IPS-20b (cell line): ENCODE measurements at regions not wholly inside any gene's neighbourhood (a gene's known extent, or its start where the extent isn't known, plus 50 kb on each side); places are given as distances from the start of the nearest gene placed in this dataset.
"Not testable (repeated sequence)": the region's sequence is repeated elsewhere in the genome, so short reads cannot be mapped to it uniquely, and the experiment has no call there.

Experiments used
- H3K27ac ChIP-seq: one replicate; pipeline ENCODE4 v1.5.1; 2013; ENCODE audit warnings: low read length
- H3K27me3 ChIP-seq: 2 replicates; pipeline ENCODE4 v1.6.1; 2013; ENCODE audit warnings: mild to moderate bottlenecking, low read length, inconsistent platforms; ENCODE audit not compliant: insufficient read depth
- H3K36me3 ChIP-seq: 2 replicates; pipeline ENCODE4 v1.6.1; 2013; ENCODE audit warnings: low read depth, mild to moderate bottlenecking, inconsistent platforms, low read length, moderate library complexity; ENCODE audit not compliant: insufficient read depth
- H3K4me1 ChIP-seq: 2 replicates; pipeline ENCODE4 v1.6.1; 2013; ENCODE audit warnings: mild to moderate bottlenecking, control low read depth, inconsistent platforms, low read length, moderate library complexity; ENCODE audit not compliant: insufficient read depth
- H3K4me3 ChIP-seq: 2 replicates; pipeline ENCODE4 v1.5.1; 2013; ENCODE audit warnings: mild to moderate bottlenecking, low read length, inconsistent platforms
- H3K9ac ChIP-seq: 2 replicates; pipeline ENCODE4 v1.6.1; 2013; ENCODE audit warnings: low read depth, mild to moderate bottlenecking, inconsistent platforms, low read length, moderate library complexity
- H3K9me3 ChIP-seq: 2 replicates; pipeline ENCODE4 v1.6.1; 2013; ENCODE audit warnings: mild to moderate bottlenecking, low read depth, low read length, inconsistent platforms; ENCODE audit not compliant: insufficient read depth

- no peaks in the 10 kb centered on the region for H3K9me3 ChIP-seq
- H3K4me1 ChIP-seq: no peaks in the 10 kb centered on the region
- H3K4me3 ChIP-seq: no peak overlapping the region
- no peaks in the 10 kb centered on the region for H3K36me3 ChIP-seq
- no peak overlapping the region for H3K27ac ChIP-seq
- H3K9ac ChIP-seq: no peak overlapping the region
- H3K27me3 ChIP-seq: no peaks in the 10 kb centered on the region
Observed at GRCh38 chr2:163132850-163133249, 294.3 kb upstream of the KCNH7 start.

GRCh38 chr2:163132207-163132606, 293.6 kb upstream of the KCNH7 start:
- H3K9me3 ChIP-seq, H3K9ac ChIP-seq, H3K4me3 ChIP-seq, H3K27me3 ChIP-seq, H3K27ac ChIP-seq, H3K36me3 ChIP-seq, H3K4me1 ChIP-seq: not testable (repeated sequence)

GRCh38 chr2:163123526-163123925, 285.0 kb upstream of the KCNH7 start:
- H3K27me3 ChIP-seq: no peaks in the 10 kb centered on the region
- no peak overlapping the region for H3K27ac ChIP-seq
- H3K4me3 ChIP-seq: no peak overlapping the region
- H3K9me3 ChIP-seq: no peaks in the 10 kb centered on the region
- H3K9ac ChIP-seq: no peak overlapping the region
- no peaks in the 10 kb centered on the region for H3K4me1 ChIP-seq
- H3K36me3 ChIP-seq: no peaks in the 10 kb centered on the region

- H3K4me3 ChIP-seq: no peak overlapping the region
- no peaks in the 10 kb centered on the region for H3K36me3 ChIP-seq
Observed at GRCh38 chr2:163122257-163122656, 283.7 kb upstream of the KCNH7 start.

GRCh38 chr2:163121483-163121882, 282.9 kb upstream of the KCNH7 start:
- no peaks in the 10 kb centered on the region for H3K36me3 ChIP-seq

More at GRCh38 chr2:163122257-163122656, 283.7 kb upstream of the KCNH7 start:
- no peak overlapping the region for H3K27ac ChIP-seq
- no peak overlapping the region for H3K9ac ChIP-seq
- no peaks in the 10 kb centered on the region for H3K9me3 ChIP-seq
- no peaks in the 10 kb centered on the region for H3K27me3 ChIP-seq
- H3K4me1 ChIP-seq: no peaks in the 10 kb centered on the region

GRCh38 chr2:163119966-163120365, 281.4 kb upstream of the KCNH7 start:
- no peak overlapping the region for H3K27ac ChIP-seq
- H3K9ac ChIP-seq: no peak overlapping the region
- no peaks in the 10 kb centered on the region for H3K4me1 ChIP-seq
- H3K36me3 ChIP-seq: no peaks in the 10 kb centered on the region
- H3K27me3 ChIP-seq: no peaks in the 10 kb centered on the region
- H3K9me3 ChIP-seq: no peaks in the 10 kb centered on the region
- no peak overlapping the region for H3K4me3 ChIP-seq

More at GRCh38 chr2:163121483-163121882, 282.9 kb upstream of the KCNH7 start:
- Histone ChIP-seq H3K27me3 (no peaks in the 10 kb centered on the region), H3K27ac (no peak overlapping the region), H3K4me3 (no peak overlapping the region), H3K9me3 (no peaks in the 10 kb centered on the region), H3K9ac (no peak overlapping the region), H3K4me1 (no peaks in the 10 kb centered on the region)

GRCh38 chr2:163086940-163087339, 248.4 kb upstream of the KCNH7 start:
- no peaks in the 10 kb centered on the region for H3K4me1 ChIP-seq
- no peak overlapping the region for H3K9ac ChIP-seq
- H3K36me3 ChIP-seq: no peaks in the 10 kb centered on the region
- no peaks in the 10 kb centered on the region for H3K27me3 ChIP-seq
- no peak overlapping the region for H3K4me3 ChIP-seq
- H3K27ac ChIP-seq: no peak overlapping the region
- H3K9me3 ChIP-seq: peaks cover 12% of the 10 kb centered on the region

- not testable (repeated sequence) for H3K4me1 ChIP-seq, H3K9ac ChIP-seq, H3K27ac ChIP-seq, H3K4me3 ChIP-seq, H3K27me3 ChIP-seq, H3K36me3 ChIP-seq
- H3K9me3 ChIP-seq: peaks cover 26% of the 10 kb centered on the region
Observed at GRCh38 chr2:163085366-163086024, 246.9 kb upstream of the KCNH7 start.

- H3K27me3 ChIP-seq: no peaks in the 10 kb centered on the region
- no peak overlapping the region for H3K27ac ChIP-seq
- peaks cover 38% of the 10 kb centered on the region for H3K9me3 ChIP-seq
- peaks cover 14% of the 10 kb centered on the region; the same call in 1 of the 2 replicates for H3K4me1 ChIP-seq
- H3K36me3 ChIP-seq: no peaks in the 10 kb centered on the region
- no peak overlapping the region for H3K9ac ChIP-seq
- no peak overlapping the region for H3K4me3 ChIP-seq
Observed at GRCh38 chr2:163081754-163082153, 243.2 kb upstream of the KCNH7 start.

GRCh38 chr2:163077241-163077640, 238.7 kb upstream of the KCNH7 start:
- Histone ChIP-seq H3K27ac (no peak overlapping the region), H3K4me3 (peak overlapping the region; percentile 31; the same call in 1 of the 2 replicates), H3K36me3 (no peaks in the 10 kb centered on the region), H3K9ac (peak overlapping the region; percentile 28; the same call in 1 of the 2 replicates), H3K4me1 (peaks cover 17% of the 10 kb centered on the region; the same call in 1 of the 2 replicates), H3K9me3 (peaks cover 28% of the 10 kb centered on the region), H3K27me3 (no peaks in the 10 kb centered on the region)

- H3K27ac ChIP-seq: no peak overlapping the region
- no peak overlapping the region for H3K9ac ChIP-seq
- no peaks in the 10 kb centered on the region for H3K9me3 ChIP-seq
- no peaks in the 10 kb centered on the region for H3K36me3 ChIP-seq
- H3K4me3 ChIP-seq: no peak overlapping the region
- no peaks in the 10 kb centered on the region for H3K4me1 ChIP-seq
- no peaks in the 10 kb centered on the region for H3K27me3 ChIP-seq
Observed at GRCh38 chr2:163066085-163066484, 227.5 kb upstream of the KCNH7 start.

GRCh38 chr2:163062524-163062923, 224.0 kb upstream of the KCNH7 start:
- Histone ChIP-seq H3K36me3 (no peaks in the 10 kb centered on the region), H3K27me3 (no peaks in the 10 kb centered on the region), H3K4me1 (no peaks in the 10 kb centered on the region), H3K9ac (no peak overlapping the region), H3K27ac (no peak overlapping the region), H3K9me3 (no peaks in the 10 kb centered on the region), H3K4me3 (no peak overlapping the region)
